Effector memory CD8-positive, alpha-beta T cell (primary cell): ENCODE measurements at regions not wholly inside any gene's neighbourhood (a gene's known extent, or its start where the extent isn't known, plus 50 kb on each side); places are given as distances from the start of the nearest gene placed in this dataset.
"Not testable (repeated sequence)": the region's sequence is repeated elsewhere in the genome, so short reads cannot be mapped to it uniquely, and the experiment has no call there.

Experiments
- ATAC-seq: fragments of 150-1000 bp; cut with Tn5 transposase; replicated peaks from 2 replicates; pipeline ENCODE4 v1.10.0; 2021; ENCODE audit warnings: mild to moderate bottlenecking, moderate library complexity
- DNase-seq, 3 experiments: peaks; one replicate each; pipeline ENCODE4 v3.0.0; 2021
- H3K27ac Mint-ChIP-seq, 2 donors: one replicate each; pipeline ENCODE4 v1.8.0; 2022; ENCODE audit warnings: mild to moderate bottlenecking in 2 of 2, mixed read lengths in 2 of 2, moderate library complexity in 2 of 2
- H3K27me3 Mint-ChIP-seq, 2 donors: one replicate each; pipeline ENCODE4 v1.8.0; 2022; ENCODE audit warnings: mixed read lengths in 2 of 2
- H3K36me3 Mint-ChIP-seq: one replicate; pipeline ENCODE4 v1.8.0; 2022; ENCODE audit warnings: mild to moderate bottlenecking, moderate library complexity, mixed read lengths; ENCODE audit not compliant: insufficient read depth
- H3K4me1 Mint-ChIP-seq, 2 donors: one replicate each; pipeline ENCODE4 v1.8.0; 2022; ENCODE audit warnings: low read depth in 2 of 2, mixed read lengths in 2 of 2
- H3K4me3 Mint-ChIP-seq, 2 donors: one replicate each; pipeline ENCODE4 v1.8.0; 2022; ENCODE audit warnings: mild to moderate bottlenecking in 2 of 2, mixed read lengths in 2 of 2, moderate library complexity in 2 of 2
- H3K9me3 Mint-ChIP-seq, 2 donors: one replicate each; pipeline ENCODE4 v1.8.0; 2022; ENCODE audit warnings: mixed read lengths in 2 of 2

DNA sequence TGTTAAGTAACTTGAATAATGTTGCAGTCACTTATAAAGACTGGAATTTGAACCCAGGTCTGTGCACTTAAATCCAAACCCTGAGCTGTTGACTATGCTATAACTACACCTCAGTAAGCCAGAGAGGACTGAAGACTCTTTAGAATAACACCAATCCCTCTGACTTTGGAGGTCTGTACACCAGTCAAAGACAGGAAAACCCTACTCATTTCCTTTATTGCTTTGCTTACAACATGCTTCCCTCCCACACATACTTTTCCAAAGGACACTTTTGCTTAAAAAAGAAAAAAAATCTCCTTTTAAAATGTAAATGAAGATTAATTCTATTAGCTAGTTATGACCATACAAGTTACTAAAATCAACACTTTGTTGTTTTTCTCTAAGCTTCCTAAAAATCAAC, 184.7 kb upstream of the KCTD7 start:
- H3K36me3 Mint-ChIP-seq, result peaks cover 14% of the 10 kb centered on the region
- ATAC-seq, result no peak
- H3K4me3 Mint-ChIP-seq, result no peak overlapping the region
- H3K27ac Mint-ChIP-seq, result no peak overlapping the region
- no peaks in the 10 kb centered on the region for H3K4me1 Mint-ChIP-seq
- no peaks in the 10 kb centered on the region for H3K9me3 Mint-ChIP-seq
- H3K27me3 Mint-ChIP-seq, result no peaks in the 10 kb centered on the region
- DNase-seq, result no peak

DNA sequence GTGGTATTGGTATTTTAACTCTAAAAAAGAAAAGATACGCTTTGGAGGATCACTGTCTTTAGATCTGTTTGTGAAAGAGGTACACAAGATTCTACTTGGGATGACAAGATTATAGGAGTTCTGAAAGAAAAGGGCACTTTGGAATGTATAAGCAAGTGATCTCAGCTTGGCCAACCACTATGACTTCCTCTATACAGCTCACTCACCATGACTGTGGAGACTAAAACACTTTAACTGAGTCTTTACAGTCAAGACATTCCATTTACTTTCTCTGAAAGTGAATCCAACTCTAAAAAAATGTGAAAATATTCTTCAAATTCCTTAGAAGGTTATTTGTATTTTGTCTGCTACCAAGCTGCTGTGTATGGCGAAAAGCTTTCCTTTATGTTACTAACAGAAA, 181.7 kb upstream of the KCTD7 start:
- not testable (repeated sequence) for H3K4me3 Mint-ChIP-seq, ATAC-seq, DNase-seq, H3K4me1 Mint-ChIP-seq, H3K36me3 Mint-ChIP-seq, H3K27me3 Mint-ChIP-seq, H3K9me3 Mint-ChIP-seq, H3K27ac Mint-ChIP-seq

DNA sequence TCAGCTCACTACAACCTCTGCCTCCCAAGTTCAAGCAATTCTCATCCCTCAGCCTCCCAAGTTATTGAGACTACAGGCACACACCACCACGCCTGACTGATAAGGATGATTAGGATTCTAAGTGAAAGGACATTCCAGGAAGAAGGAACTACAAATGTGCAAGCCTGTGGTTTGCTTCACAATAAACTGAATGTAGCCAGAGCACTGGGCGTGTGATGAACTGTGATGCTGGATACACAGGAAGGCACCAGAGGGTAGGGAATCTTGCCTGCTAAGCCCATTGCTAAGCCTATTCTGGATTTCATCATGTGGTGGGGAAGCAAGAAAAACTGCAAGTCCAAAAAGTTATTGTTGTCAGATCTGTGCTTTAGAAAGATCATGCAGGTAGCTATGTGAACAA, 177.9 kb upstream of the KCTD7 start:
- not testable (repeated sequence) for DNase-seq, ATAC-seq, H3K4me3 Mint-ChIP-seq, H3K27ac Mint-ChIP-seq, H3K36me3 Mint-ChIP-seq, H3K4me1 Mint-ChIP-seq, H3K9me3 Mint-ChIP-seq, H3K27me3 Mint-ChIP-seq

DNA sequence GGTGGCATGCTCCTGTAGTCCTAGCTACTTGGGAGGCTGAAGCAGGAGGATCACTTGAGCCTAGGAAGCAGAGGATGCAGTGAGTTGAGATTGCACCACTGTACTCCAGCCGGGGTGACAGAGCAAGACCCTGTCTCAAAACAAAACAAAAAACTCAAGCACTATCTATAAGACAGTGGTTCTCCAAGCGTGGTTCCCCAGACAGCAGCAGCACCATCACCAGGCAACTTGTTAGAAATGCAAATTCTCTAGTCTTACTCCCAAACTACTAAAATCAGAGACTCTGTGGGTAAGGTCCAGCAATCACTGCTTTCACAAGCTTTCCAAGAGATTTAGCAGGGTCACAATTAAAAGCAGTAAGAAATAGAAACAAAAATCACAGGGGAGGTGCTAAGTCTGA, 177.0 kb upstream of the KCTD7 start:
- H3K4me1 Mint-ChIP-seq, ATAC-seq, H3K27ac Mint-ChIP-seq, H3K36me3 Mint-ChIP-seq, H3K9me3 Mint-ChIP-seq, H3K27me3 Mint-ChIP-seq, DNase-seq, H3K4me3 Mint-ChIP-seq: not testable (repeated sequence)

DNA sequence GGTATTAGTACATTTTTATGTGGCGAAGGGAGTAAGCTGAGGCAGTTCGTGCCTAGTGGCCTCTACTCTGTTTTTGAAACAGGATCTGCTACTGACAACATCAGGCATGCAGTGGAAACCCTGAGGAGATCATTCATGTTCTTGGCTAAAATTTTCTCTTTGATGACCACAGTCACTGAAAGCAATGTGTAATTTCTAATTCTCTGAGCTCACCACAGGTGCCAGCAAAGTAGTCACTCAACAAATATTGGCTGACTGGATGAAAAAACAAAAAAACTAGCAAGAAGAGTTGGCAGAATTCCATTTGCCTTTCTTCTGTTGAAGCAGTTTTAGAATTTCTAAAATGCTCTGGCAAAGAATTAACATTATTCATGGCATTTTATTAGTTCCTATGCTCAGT, 176.5 kb upstream of the KCTD7 start:
- H3K4me3 Mint-ChIP-seq, result no peak overlapping the region
- no peaks in the 10 kb centered on the region for H3K9me3 Mint-ChIP-seq
- ATAC-seq (no peak), DNase-seq (no peak)
- no peak overlapping the region for H3K27ac Mint-ChIP-seq
- no peaks in the 10 kb centered on the region for H3K27me3 Mint-ChIP-seq
- H3K36me3 Mint-ChIP-seq, result peaks cover 3% of the 10 kb centered on the region
- H3K4me1 Mint-ChIP-seq, result no peaks in the 10 kb centered on the region

DNA sequence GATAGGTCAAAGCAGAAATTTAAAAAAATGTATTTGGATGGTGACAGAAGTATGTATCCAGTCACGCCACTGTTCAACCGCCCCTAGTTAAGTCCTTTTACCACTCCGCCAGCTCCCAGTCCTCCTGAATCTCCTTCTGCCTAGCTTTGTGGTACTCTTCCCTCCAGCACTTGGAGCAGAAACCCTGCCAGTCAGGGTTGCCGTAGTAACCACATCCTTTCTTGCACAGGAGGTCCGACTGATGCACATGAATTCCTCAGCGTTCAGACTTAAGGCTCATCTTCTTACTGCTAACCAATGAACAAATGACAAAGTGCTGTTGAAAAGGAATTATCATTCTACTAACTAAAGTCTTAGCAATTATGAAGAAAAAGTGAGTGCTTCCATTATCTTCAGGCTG, 175.3 kb upstream of the KCTD7 start:
- ATAC-seq, result no peak
- Mint-ChIP-seq H3K36me3 (peaks cover 3% of the 10 kb centered on the region), H3K4me3 (no peak overlapping the region)

DNA sequence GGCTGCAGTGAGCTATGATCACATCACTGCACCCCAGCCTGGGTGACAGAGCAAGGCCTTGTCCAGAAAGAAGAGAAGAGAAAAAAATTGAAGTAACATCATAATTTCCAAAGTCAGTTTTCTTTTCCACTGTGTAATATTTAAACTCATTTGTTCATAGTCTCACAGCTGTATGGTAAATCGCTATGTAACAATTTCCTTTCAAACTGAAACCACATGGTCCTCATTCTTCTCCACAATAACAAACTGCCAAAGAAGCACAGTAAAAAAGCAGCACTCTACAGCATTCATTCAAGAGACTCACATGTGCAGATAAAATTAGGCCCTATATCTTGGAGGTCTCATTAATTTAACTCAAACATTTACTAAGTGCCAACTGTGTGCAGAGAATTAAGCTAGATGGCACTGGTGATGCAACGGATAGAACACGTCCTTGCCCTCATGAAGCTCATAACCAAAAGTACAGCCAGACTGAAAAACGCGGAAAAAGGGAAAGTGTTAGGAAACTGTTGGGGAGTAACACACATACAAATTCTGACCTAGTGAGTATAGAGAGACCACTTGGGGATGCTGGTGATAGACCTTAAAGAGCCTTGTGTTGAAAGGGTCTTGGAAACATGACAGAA, 174.0 kb upstream of the KCTD7 start:
- Mint-ChIP-seq H3K36me3 (peaks cover 3% of the 10 kb centered on the region), H3K4me3 (no peak overlapping the region), H3K27ac (no peak overlapping the region), H3K27me3 (no peaks in the 10 kb centered on the region), H3K9me3 (no peaks in the 10 kb centered on the region), H3K4me1 (no peaks in the 10 kb centered on the region)
- ATAC-seq (no peak), DNase-seq (no peak)

More for the DNA sequence above, 175.3 kb upstream of the KCTD7 start:
- Mint-ChIP-seq H3K4me1 (no peaks in the 10 kb centered on the region), H3K27me3 (no peaks in the 10 kb centered on the region), H3K9me3 (no peaks in the 10 kb centered on the region), H3K27ac (no peak overlapping the region)
- DNase-seq, result no peak

DNA sequence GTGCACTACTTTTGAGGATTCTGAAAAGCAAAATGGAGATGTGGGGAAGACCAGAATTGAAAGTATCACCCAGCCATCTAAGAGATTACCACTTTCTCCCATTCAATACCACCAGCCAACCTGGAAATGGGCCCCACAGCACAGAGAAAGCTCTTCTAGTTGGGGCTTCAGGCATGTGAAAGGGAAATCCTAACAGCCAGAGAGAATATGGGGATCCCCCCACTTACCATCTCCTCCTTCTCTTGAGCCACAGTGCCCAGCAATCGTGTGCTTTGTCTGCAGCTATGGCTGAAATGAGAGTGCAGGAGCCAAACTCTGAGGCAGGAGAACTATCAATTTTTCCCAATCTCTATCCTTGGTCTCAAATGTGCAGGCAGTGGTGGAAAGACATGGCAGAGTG, 173.2 kb upstream of the KCTD7 start:
- not testable (repeated sequence) for H3K27me3 Mint-ChIP-seq, H3K36me3 Mint-ChIP-seq, ATAC-seq, H3K9me3 Mint-ChIP-seq, DNase-seq, H3K4me1 Mint-ChIP-seq, H3K27ac Mint-ChIP-seq, H3K4me3 Mint-ChIP-seq

DNA sequence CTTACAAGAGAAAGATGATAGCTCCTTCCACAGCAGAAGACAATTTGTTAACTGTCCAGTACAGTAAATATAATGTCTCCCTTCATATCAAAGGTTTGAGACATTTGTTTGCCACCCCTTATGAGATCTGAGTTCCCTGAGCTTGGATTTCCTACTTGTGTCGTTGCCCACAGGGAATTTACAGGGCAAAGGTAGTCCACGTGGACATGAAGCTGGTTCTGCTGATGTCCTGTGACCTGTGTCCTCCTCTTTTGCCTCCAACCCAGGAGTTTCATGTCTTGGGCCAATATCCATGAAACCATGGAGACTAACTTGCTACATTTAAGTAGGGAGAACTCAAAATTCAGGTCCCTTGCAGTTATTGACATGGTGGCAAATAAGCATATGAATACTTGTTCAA, 172.2 kb upstream of the KCTD7 start:
- not testable (repeated sequence) for H3K27ac Mint-ChIP-seq, H3K27me3 Mint-ChIP-seq, H3K4me3 Mint-ChIP-seq, H3K4me1 Mint-ChIP-seq, H3K36me3 Mint-ChIP-seq, ATAC-seq, DNase-seq, H3K9me3 Mint-ChIP-seq

DNA sequence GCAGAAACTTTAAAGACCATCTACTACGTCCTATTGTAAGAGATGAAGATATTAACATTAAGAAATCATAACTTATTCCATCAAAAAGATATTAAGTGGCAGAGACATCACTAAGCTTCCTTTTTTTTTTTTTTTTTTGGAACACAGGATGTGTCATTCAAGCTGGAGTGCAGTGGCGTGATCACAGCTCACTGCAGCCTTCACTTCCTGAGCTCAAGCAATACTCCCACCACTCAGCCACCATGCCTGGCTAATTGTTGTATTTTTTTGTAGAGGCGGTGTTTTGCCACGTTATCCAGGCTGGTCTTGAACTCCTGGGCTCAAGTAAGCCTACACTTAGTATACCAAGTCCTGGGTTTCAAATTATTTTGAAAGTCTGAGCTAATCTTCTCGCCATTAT, 169.7 kb upstream of the KCTD7 start:
- H3K27ac Mint-ChIP-seq, H3K9me3 Mint-ChIP-seq, H3K27me3 Mint-ChIP-seq, H3K4me1 Mint-ChIP-seq, H3K36me3 Mint-ChIP-seq, H3K4me3 Mint-ChIP-seq, ATAC-seq, DNase-seq: not testable (repeated sequence)

DNA sequence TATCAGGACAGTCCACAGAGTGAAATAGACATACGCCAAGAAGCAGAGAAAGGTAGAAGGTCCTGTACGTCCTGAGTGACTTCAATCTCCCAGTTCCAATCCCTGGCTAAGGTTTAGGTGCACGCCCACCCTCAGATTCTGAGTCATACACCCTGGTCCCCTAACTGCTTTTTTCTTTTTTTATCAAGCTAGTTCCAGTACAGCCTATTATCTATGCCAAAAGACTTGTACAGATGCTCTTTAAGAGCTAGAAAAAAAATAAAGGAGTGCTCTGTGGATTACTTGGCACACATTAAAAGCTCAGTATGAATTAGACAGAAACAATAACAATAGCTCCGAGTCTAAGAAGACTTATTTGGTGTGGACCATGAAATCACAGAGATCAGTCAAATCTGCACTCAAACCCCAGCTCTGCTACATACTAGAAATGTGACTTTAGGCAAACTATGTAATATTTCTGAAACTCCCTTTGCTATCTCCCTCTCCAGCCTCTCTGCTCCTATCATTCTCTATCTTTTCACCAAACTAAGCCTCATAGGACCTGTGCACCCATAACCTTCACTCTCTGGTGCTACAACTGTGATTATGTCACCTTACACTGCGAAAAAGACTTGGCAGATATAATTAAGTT, 168.8 kb upstream of the KCTD7 start:
- not testable (repeated sequence) for H3K4me3 Mint-ChIP-seq, H3K27me3 Mint-ChIP-seq, H3K36me3 Mint-ChIP-seq, ATAC-seq, H3K9me3 Mint-ChIP-seq, DNase-seq, H3K4me1 Mint-ChIP-seq
- peak overlapping the region in 1 of 2 donors; percentile 13 for H3K27ac Mint-ChIP-seq

DNA sequence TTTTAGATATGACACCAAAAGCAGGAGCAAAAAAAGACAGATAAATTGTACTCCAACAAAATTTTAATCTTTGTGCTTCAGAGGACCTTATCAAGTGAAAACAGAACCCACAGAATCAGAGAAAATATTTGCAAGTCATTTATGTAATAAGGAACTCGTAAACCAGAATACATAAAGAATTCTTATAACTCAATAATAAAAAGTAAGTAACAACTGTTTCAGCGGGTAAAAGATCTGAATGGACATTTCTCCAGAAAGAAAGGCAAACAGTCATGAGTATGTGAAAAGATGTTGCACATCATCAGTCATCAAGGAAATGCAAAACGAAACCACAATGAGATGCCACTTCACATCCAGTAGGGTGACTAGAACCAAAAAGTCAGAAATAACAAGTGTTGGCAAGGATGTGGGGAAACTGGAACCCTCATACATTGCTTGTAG, 167.7 kb upstream of the KCTD7 start:
- ATAC-seq (no peak), DNase-seq (no peak)
- Mint-ChIP-seq H3K36me3 (peaks cover 4% of the 10 kb centered on the region), H3K4me1 (no peaks in the 10 kb centered on the region), H3K27me3 (no peaks in the 10 kb centered on the region), H3K27ac (no peak overlapping the region), H3K9me3 (peaks cover 2 to 8% of the 10 kb centered on the region in 2 donors), H3K4me3 (no peak overlapping the region)

DNA sequence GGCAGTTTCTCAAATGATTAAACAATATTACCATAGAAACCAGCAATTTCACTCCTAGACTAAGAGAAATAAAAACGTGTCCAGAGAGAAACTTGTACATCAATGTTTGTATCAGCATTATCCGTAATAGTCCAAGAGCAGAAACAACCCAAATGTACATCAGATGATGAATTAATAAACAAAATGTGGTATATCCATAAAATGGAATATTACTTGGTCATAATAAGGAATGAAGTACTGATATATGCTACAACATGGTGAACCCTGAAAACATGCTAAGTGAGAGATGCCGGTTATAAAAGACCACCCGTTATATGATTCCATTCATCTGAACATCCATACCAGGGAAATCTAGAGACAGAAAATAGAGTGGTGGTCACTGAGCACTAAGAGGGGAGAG, 167.3 kb upstream of the KCTD7 start:
- not testable (repeated sequence) for DNase-seq, ATAC-seq, H3K27ac Mint-ChIP-seq, H3K4me1 Mint-ChIP-seq, H3K27me3 Mint-ChIP-seq, H3K4me3 Mint-ChIP-seq, H3K36me3 Mint-ChIP-seq, H3K9me3 Mint-ChIP-seq

DNA sequence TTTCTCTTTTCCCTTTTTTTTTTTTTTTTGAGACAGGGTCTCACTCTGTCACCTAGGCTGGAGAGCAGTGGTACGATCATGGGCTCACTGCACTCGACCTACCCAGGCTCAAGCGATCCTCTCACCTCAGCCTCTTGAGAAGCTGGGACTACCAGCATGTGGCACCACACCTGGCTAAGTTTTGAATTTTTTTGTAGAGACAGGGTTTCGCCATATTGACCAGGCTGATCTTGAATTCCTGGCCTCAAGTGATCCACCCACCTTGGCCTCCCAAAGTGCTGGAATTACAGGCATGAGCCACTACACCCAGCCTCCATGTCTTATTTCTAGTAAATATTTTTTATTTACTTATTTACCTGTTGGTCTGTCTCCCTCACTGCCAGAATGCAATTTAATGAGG, 165.8 kb upstream of the KCTD7 start:
- not testable (repeated sequence) for H3K9me3 Mint-ChIP-seq, H3K36me3 Mint-ChIP-seq, H3K4me1 Mint-ChIP-seq, DNase-seq, H3K27me3 Mint-ChIP-seq, H3K4me3 Mint-ChIP-seq, ATAC-seq, H3K27ac Mint-ChIP-seq
